Peyer's patch (tissue), 4 donors: ENCODE measurements at regions not wholly inside any gene's neighbourhood (a gene's known extent, or its start where the extent isn't known, plus 50 kb on each side); places are given as distances from the start of the nearest gene placed in this dataset.

Source experiments
- DNase-seq, 3 donors: peaks; one replicate each; pipeline ENCODE4 v3.0.0-alpha.2; 2017 to 2019
- H3K27ac ChIP-seq, 4 donors: fragments of 200-600 bp; sonication (generic); one replicate each; pipeline ENCODE4 v1.5.1; 2016 to 2019
- H3K27me3 ChIP-seq, 2 donors: fragments of 200-600 bp; sonication (generic); one replicate each; pipeline ENCODE4 v1.5.1; 2019
- H3K36me3 ChIP-seq, 3 donors: fragments of 200-600 bp; sonication (generic); one replicate each; pipeline ENCODE4 v1.5.1; 2016 to 2019
- H3K4me1 ChIP-seq, 4 donors: fragments of 200-600 bp; sonication (generic); one replicate each; pipeline ENCODE4 v1.5.1; 2016 to 2019
- H3K4me3 ChIP-seq, 4 donors: fragments of 200-600 bp; sonication (generic); 1 replicate in 3 of 4; 2 replicates in 1 of 4; pipeline ENCODE4 v1.5.1; 2016 to 2019; ENCODE audit warnings: mild to moderate bottlenecking in 1 of 4
- H3K9me3 ChIP-seq, 4 donors: fragments of 200-600 bp; sonication (generic); one replicate each; pipeline ENCODE4 v1.5.1; 2016 to 2019; ENCODE audit warnings: mild to moderate bottlenecking in 1 of 4
- CTCF ChIP-seq, 6 experiments: fragments of 450-650 bp in 4 of 6; fragments of 200-600 bp in 2 of 6; sonication (generic) in 1 of 6; IDR thresholded peaks; one replicate each; pipeline ENCODE4 v1.5.1; 2017 to 2019; ENCODE audit warnings: antibody characterized with exemption in 6 of 6, mild to moderate bottlenecking in 3 of 6, moderate library complexity in 1 of 6
- POLR2A ChIP-seq, 2 donors: fragments of 450-650 bp; IDR thresholded peaks; one replicate each; pipeline ENCODE4 v1.5.1; 2017; ENCODE audit warnings: antibody characterized with exemption in 2 of 2, mild to moderate bottlenecking in 2 of 2, moderate library complexity in 2 of 2

DNA sequence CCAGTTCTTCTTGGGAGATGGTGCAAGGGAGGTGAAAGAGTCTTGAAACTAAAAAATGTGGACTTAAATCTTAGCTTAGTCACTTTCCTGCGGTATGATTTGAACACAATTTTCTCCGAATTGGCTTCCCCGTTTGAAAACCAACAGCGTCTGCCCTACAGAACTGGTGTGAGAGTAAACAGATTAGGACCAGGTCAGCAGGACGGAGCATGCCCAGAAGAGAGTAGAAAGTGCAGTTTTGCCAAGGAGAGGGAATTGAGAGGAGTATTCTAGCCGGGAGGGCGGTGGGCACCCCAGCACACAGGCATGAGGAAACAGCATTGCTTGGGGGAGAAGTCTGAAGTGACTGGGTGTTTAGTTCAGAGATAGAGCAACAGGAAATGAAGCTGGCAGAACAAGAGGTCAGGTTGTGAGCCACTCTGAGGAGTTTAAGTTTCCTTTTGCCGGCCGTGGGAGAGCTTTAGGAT, 927.1 kb downstream of the VRK1 start:
- TF ChIP-seq POLR2A (IDR thresholded peaks at IDR 0.05) (no peak), CTCF (IDR thresholded peaks at IDR 0.05) (no peak)
- H3K9me3 ChIP-seq, result no peaks in the 10 kb centered on the region
- peak overlapping the region; percentile 38 to 63 (median 48) for H3K27ac ChIP-seq

GRCh38 chr14:97726676-97727075, 929.5 kb downstream of the VRK1 start:
- Histone ChIP-seq H3K4me3 (no peak overlapping the region), H3K27ac (no peak overlapping the region), H3K4me1 (no peaks in the 10 kb centered on the region), H3K27me3 (no peaks in the 10 kb centered on the region), H3K9me3 (no peaks in the 10 kb centered on the region), H3K36me3 (no peaks in the 10 kb centered on the region)
- DNase-seq, result no peak
- no peak for TF ChIP-seq CTCF (IDR thresholded peaks at IDR 0.05)
- no peak for TF ChIP-seq POLR2A (IDR thresholded peaks at IDR 0.05)

More for the DNA sequence above, 927.1 kb downstream of the VRK1 start:
- Histone ChIP-seq H3K4me3 (no peak overlapping the region), H3K36me3 (no peaks in the 10 kb centered on the region), H3K4me1 (no peaks in the 10 kb centered on the region), H3K27me3 (no peaks in the 10 kb centered on the region)
- no peak for DNase-seq

GRCh38 chr14:97730706-97731105, 933.5 kb downstream of the VRK1 start:
- Histone ChIP-seq H3K4me1 (no peaks in the 10 kb centered on the region), H3K36me3 (no peaks in the 10 kb centered on the region), H3K27ac (no peak overlapping the region), H3K27me3 (no peaks in the 10 kb centered on the region), H3K4me3 (no peak overlapping the region), H3K9me3 (no peaks in the 10 kb centered on the region)
- TF ChIP-seq CTCF (IDR thresholded peaks at IDR 0.05) (no peak), POLR2A (IDR thresholded peaks at IDR 0.05) (no peak)
- no peak for DNase-seq

- H3K4me1 ChIP-seq, result no peaks in the 10 kb centered on the region
- H3K27ac ChIP-seq, result no peak overlapping the region
- TF ChIP-seq CTCF (IDR thresholded peaks at IDR 0.05), result no peak
- TF ChIP-seq POLR2A (IDR thresholded peaks at IDR 0.05), result no peak
- no peak for DNase-seq
- H3K27me3 ChIP-seq, result no peaks in the 10 kb centered on the region
- no peaks in the 10 kb centered on the region for H3K9me3 ChIP-seq
- H3K36me3 ChIP-seq, result no peaks in the 10 kb centered on the region
- no peak overlapping the region for H3K4me3 ChIP-seq
Measured at GRCh38 chr14:97731800-97732199, 934.6 kb downstream of the VRK1 start.

- H3K27me3 ChIP-seq, result no peaks in the 10 kb centered on the region
- DNase-seq, result no peak
Measured at GRCh38 chr14:97747316-97747715, 950.1 kb downstream of the VRK1 start.

More at GRCh38 chr14:97747316-97747715, 950.1 kb downstream of the VRK1 start:
- no peaks in the 10 kb centered on the region for H3K4me1 ChIP-seq
- no peak overlapping the region for H3K4me3 ChIP-seq
- TF ChIP-seq CTCF (IDR thresholded peaks at IDR 0.05) (no peak), POLR2A (IDR thresholded peaks at IDR 0.05) (no peak)
- H3K36me3 ChIP-seq, result no peaks in the 10 kb centered on the region
- H3K9me3 ChIP-seq, result no peaks in the 10 kb centered on the region
- H3K27ac ChIP-seq, result no peak overlapping the region
